ENCODE measurements at regions not wholly inside any gene's neighbourhood (a gene's known extent, or its start where the extent isn't known, plus 50 kb on each side); places are given as distances from the start of the nearest gene placed in this dataset.

DNA sequence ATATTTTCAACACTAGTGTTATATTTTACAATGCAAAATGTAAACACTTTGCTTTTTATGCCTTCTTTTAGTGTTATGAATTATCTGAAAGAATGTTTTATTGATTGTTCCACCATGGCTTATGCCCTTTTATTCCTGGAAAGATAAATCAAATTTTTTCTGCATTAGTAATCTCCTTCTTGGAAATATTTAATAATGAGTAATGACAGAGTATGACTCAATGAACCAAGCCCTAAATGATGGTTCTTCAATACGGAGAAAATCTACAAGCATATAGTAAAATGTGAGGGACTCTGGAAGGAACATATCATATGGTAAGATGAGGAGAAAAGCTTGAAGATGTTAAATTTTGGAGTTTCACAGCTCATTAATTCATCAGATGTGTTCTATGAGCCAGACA, 929.6 kb downstream of the C6orf118 start:
- no peaks in the 10 kb centered on the region for H3K27me3 ChIP-seq (replicated peaks)
- H3K36me3 ChIP-seq (replicated peaks), result no peaks in the 10 kb centered on the region
- DNase-seq, result no peak
- in situ Hi-C loops (cut with HindIII; ENCODE audit: low pct_ligation_motif_present, low sequenced_read_pairs), result no loop called here
- TF ChIP-seq, protein P1, sequence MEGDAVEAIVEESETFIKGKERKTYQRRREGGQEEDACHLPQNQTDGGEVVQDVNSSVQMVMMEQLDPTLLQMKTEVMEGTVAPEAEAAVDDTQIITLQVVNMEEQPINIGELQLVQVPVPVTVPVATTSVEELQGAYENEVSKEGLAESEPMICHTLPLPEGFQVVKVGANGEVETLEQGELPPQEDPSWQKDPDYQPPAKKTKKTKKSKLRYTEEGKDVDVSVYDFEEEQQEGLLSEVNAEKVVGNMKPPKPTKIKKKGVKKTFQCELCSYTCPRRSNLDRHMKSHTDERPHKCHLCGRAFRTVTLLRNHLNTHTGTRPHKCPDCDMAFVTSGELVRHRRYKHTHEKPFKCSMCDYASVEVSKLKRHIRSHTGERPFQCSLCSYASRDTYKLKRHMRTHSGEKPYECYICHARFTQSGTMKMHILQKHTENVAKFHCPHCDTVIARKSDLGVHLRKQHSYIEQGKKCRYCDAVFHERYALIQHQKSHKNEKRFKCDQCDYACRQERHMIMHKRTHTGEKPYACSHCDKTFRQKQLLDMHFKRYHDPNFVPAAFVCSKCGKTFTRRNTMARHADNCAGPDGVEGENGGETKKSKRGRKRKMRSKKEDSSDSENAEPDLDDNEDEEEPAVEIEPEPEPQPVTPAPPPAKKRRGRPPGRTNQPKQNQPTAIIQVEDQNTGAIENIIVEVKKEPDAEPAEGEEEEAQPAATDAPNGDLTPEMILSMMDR (IDR thresholded peaks at IDR 0.05; ENCODE audit: low read depth, low read length, missing control alignments), result no peak
- no peak overlapping the region for H3K4me3 ChIP-seq (ENCODE audit: low read depth, low read length)
- no peak overlapping the region for H3K27ac ChIP-seq

DNA sequence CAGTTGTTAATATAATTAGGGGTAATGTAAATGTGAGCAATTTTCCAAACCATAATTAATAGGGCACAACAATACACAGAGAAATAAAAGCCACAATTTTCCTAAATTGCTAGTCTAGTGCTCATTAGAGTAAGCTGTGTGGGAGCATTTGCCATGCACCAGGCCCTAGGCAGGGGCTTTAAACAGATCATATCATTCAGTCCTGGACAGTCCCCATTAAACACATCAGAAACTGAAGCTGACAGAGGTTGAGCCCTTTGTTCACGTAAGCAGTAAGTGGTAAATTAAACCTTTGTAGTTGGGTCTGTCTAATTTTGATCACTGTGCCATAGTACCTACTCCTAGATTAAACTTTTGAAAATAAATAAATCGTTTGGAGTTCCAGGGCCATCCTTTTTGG, 931.1 kb downstream of the C6orf118 start:
- no peaks in the 10 kb centered on the region for H3K36me3 ChIP-seq (replicated peaks)
- in situ Hi-C loops (cut with HindIII; ENCODE audit: low pct_ligation_motif_present, low sequenced_read_pairs), result no loop called here
- H3K27ac ChIP-seq, result no peak overlapping the region
- no peak for DNase-seq
- H3K4me3 ChIP-seq (ENCODE audit: low read depth, low read length), result no peak overlapping the region
- no peaks in the 10 kb centered on the region for H3K27me3 ChIP-seq (replicated peaks)
- TF ChIP-seq, protein P1 (IDR thresholded peaks at IDR 0.05; ENCODE audit: low read depth, low read length, missing control alignments), result no peak

DNA sequence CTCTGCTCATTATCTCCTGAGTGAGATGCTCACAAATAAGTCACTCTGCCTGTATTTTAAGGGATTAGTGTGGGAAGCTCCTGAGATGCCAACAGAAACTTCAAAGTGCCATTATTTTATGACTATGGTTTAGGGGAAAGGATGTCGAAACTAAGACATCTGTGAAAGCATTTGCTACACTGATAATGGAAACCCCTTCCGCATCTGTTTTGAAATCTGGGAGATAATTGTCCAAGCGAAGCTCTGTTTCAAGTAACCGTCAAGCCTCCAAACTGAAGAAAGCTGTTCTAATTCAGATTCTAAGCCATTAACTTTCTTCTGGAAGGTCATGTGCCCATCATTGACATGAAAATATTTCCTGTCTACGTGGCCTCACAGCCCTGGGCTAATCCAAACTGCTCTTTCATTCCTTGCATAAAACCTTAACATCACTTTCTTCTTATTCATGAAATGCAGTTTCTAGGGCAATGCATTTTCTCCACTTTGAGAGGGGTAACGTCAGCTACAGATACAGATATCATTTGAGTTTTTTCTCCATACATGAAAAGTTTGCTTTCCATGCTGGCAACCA, 932.0 kb downstream of the C6orf118 start:
- Histone ChIP-seq H3K27me3 (replicated peaks) (no peaks in the 10 kb centered on the region), H3K36me3 (replicated peaks) (no peaks in the 10 kb centered on the region), H3K27ac (no peak overlapping the region), H3K4me3 (ENCODE audit: low read depth, low read length) (no peak overlapping the region)
- TF ChIP-seq, protein P1 (IDR thresholded peaks at IDR 0.05; ENCODE audit: low read depth, low read length, missing control alignments), result no peak
- no peak for DNase-seq
- in situ Hi-C loops (cut with HindIII; ENCODE audit: low pct_ligation_motif_present, low sequenced_read_pairs), result no loop called here

DNA sequence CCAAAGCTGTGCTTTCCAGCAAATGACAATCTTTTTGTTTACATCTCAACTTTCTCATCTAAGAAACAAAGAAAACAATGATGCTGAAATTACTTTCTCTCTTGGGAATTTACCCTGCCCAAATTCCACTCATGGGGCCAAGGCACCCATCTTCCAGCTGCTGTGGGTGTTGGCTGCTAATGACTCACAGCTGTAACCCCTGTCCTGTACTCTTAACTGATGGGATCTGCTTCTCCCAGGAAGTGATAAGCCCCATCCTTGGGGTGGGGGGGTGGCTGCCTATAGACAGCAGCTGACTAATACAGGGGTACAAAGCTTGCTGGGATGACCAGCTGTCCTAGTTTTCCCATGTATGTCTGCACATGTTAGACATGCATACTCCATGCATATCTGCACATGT, 938.6 kb downstream of the C6orf118 start:
- DNase-seq, result peak; percentile 16
- H3K27me3 ChIP-seq (replicated peaks), result no peaks in the 10 kb centered on the region
- H3K36me3 ChIP-seq (replicated peaks), result no peaks in the 10 kb centered on the region
- H3K4me3 ChIP-seq (ENCODE audit: low read depth, low read length), result no peak overlapping the region
- H3K27ac ChIP-seq, result no peak overlapping the region
- in situ Hi-C loops (cut with HindIII; ENCODE audit: low pct_ligation_motif_present, low sequenced_read_pairs), result no loop called here
- TF ChIP-seq, protein P1 (IDR thresholded peaks at IDR 0.05; ENCODE audit: low read depth, low read length, missing control alignments), result no peak

DNA sequence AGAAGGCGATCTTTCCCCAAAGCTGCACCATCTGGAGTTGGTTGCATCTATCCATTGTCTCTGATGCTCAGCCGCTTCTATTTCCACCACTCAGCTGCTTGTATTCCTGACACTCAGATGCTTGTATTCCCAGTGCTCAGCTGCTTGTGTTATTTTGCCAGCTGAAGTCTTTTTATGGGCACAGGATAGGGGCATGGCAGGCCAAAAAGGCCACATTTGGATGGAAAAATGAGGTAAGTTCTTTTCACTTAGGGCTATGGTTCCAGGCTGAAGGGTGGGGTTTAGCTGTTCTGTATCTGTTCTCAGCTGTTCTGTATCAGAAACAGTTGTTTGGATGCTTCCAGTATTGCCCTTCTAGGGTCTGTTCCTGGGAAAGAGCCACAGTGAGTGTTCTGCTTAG, 944.9 kb downstream of the QKI start:
- Histone ChIP-seq H3K4me3 (ENCODE audit: low read depth, low read length) (no peak overlapping the region), H3K36me3 (replicated peaks) (no peaks in the 10 kb centered on the region), H3K27ac (no peak overlapping the region), H3K27me3 (replicated peaks) (no peaks in the 10 kb centered on the region)
- TF ChIP-seq, protein P1 (IDR thresholded peaks at IDR 0.05; ENCODE audit: low read depth, low read length, missing control alignments), result no peak
- no peak for DNase-seq
- in situ Hi-C loops (cut with HindIII; ENCODE audit: low pct_ligation_motif_present, low sequenced_read_pairs), result no loop called here

DNA sequence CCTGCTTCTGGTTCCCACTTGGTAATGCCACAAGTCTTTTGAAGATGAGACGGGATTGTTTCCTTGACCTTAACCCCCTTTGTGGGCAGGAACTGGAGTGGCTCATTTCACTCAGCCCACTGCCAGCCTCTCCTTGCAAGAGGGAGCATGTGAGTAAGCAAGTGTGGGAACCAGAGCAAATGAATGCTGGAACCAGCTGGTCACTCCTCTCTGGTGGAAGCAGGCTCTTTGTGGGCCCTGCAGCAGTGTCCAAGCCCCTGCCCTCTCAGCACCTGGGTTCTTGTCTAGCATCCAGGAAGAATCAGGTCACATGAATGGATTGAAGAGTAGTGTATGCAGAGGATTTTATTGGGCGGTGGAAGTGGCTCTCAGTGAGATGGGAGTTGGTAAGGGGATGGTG, 944.5 kb downstream of the QKI start:
- Histone ChIP-seq H3K4me3 (ENCODE audit: low read depth, low read length) (no peak overlapping the region), H3K27me3 (replicated peaks) (no peaks in the 10 kb centered on the region), H3K27ac (no peak overlapping the region), H3K36me3 (replicated peaks) (no peaks in the 10 kb centered on the region)
- TF ChIP-seq, protein P1 (IDR thresholded peaks at IDR 0.05; ENCODE audit: low read depth, low read length, missing control alignments), result no peak
- in situ Hi-C loops (cut with HindIII; ENCODE audit: low pct_ligation_motif_present, low sequenced_read_pairs), result no loop called here
- no peak for DNase-seq

All from brain microvascular endothelial cell (primary cell).